ENCODE measurements at regions not wholly inside any gene's neighbourhood (a gene's known extent, or its start where the extent isn't known, plus 50 kb on each side); places are given as distances from the start of the nearest gene placed in this dataset.
A peak's percentile ranks its signal among the peaks of the same experiment; 100 is the strongest.
"Not testable (repeated sequence)": the region's sequence is repeated elsewhere in the genome, so short reads cannot be mapped to it uniquely, and the experiment has no call there.

DNA sequence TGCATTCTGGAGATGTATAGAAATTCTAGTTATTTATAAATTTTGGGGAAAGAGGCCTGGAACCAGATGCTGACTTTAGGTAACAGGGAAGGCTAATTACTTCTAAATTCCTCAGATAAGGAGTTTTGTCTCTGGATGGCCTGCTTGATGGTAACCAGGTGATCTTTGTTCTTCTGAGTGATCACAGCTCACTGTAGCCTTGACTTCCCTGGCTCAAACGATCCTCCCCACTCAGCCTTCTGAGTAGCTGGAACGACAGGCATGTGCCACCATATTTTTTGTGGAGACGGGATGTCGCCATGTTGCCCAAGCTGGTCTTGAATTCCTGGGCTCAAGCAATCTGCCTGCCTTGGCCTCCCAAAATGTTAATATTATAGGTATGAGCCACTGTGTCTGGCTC is 54.4 kb upstream of the MSH6 start:
- DNase-seq = no peak

DNA sequence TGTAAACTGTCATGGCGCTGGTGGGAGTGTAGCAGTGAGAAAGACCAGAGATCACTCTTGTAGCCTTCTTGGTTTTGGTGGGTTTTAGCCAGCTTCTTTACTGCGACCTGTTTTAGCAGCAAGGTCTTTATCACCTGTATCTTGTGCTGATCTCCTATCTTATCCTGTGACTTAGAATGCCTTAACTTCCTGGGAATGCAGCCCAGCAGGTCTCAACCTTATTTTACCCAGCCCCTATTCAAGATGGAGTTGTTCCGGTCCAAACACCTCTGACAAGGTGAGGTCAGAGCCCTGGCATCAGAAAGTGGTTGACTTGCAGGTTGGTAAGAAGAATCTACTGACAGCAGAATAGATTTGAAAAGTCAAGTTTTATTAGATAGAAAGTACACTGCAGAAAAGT is 55.0 kb upstream of the MSH6 start:
- DNase-seq = no peak

- DNase-seq = not testable (repeated sequence)
Measured at GRCh38 chr2:47726978-47727377, 56.0 kb upstream of the MSH6 start.

GRCh38 chr2:47725808-47726207 is 57.1 kb upstream of the MSH6 start:
- DNase-seq = no peak

DNA sequence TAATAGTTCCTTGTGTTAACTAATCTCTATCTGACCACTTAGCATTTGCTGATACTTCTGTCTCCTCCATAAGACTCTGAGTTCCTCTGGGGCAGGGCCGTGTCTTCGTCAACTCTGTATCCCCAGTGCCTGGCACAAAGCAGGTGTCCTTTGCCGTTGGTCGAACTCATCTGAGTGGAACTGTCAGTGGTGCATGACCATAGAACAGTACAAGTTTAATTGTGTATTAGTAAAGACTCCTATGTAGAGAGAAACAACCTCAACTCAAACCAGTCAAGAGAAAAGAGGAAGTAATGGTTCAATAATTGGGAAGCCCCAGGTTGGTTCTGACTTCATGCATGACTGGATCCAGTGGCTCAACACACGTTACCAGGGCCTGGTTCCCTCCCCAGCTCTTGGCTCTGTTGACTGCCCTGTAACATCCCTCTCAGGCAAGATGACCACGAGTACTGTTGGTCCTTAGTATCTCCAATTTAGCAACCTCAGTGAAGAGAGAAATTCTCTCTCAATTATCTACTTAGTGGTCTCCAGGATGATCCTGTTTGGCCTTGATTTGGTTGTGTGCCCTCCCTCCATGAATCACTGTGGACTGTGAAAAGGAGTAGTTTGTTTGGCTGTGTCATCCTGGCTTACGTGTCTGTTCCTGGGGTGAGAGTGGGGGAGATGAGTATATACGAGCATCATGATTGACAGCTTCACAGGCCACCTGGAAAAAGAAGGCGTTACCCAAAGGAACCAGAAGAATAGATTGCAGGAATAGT is 58.5 kb upstream of the MSH6 start:
- peak; percentile 82 for DNase-seq

DNA sequence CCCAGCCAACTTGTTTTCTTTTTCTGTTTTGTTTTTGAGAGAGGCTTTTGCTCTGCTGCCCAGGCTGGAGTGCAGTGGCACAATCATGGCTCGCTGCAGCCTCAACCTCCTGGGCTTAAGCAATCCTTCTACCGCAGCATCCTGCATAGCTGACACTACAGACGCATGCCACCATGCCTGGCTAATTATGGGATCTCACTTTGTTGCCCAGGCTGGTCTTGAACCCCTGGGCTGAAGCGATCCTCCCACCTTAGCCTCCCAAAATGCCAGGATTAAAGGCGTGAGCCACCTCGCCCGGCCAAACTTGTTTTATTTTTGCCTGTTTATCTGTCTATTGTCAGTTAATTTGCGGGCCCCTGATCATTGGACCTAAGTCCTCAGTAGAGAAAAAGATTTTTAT is 61.6 kb upstream of the MSH6 start:
- no peak for DNase-seq

DNA sequence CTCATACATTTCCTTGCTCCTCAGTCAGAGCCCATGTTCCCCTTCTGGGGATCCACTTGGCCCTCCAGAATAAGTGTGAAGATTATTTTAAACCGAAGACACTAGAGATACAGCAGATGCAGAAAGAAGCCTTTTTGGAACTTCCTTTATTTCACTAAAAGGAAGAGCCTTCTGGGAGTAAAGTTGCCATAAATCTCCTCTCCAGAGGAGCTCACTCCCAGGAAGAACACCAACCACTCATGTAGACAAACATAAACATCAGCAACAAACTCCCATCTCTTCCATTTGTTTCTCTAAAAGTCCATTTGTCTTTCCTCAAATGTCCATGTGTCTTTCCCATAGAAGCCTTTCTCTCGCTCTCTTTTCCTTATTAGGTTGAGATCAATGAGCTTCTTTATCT is 62.4 kb upstream of the MSH6 start:
- DNase-seq = no peak

DNA sequence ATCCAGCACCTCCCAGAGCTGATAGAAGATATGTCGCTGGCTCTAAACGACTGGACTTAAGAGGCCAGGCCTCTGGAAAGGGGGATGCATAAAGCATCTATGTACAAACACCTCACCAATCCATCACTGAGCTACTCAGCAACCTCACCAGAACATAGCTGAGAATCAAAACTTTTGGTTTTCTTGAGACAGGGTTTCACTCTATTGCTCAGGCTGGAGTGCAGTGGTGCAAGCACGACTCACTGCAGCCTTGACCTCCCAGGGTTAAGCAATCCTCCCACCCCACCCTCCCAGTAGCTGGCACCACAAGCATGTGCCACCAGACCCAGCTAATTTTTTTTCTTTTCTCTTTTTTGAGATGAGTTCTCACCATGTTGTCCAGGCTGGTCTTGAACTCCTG is 62.9 kb upstream of the MSH6 start:
- DNase-seq = no peak

- DNase-seq = no peak
Measured at GRCh38 chr2:47719099-47719498, 63.8 kb upstream of the MSH6 start.

DNA sequence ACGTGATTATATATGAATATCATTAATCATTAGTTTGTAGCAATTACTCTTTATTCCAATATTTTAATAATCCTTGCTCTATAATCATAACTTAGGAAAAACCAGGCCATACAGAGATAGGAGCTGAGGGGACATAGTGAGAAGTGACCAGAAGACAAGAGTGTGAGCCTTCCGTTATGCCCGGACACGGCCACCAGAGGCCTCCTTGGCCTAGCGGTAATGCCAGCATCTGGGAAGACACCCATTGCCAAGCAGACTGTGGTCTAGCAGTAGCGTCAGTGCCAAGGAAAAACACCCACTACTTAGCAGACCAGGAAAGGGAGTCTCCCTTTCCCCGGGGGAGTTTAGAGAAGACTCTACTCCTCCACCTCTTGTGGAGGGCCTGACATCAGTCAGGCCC is 66.6 kb upstream of the MSH6 start:
- DNase-seq = peak; percentile 19

DNA sequence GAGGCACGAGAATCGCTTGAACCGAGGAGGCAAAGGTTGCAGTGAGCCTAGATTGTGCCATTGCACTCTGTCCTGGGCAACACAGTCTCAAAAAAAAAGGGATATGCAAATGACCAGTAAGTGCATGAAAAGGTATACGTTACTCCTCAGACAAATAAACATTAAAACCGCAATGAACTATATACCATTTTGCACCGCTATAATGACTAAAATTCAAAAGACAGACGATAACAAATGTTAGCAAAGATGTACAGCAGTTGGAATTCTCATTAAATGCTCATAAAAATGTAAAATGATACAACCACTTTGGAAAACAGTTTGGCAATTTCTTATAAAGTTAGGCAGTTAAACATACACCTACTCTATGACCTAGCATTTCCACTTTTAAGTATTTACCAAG is 67.4 kb upstream of the MSH6 start:
- DNase-seq = no peak

GRCh38 chr2:47708801-47709499 is 74.0 kb upstream of the MSH6 start:
- DNase-seq = no peak

DNA sequence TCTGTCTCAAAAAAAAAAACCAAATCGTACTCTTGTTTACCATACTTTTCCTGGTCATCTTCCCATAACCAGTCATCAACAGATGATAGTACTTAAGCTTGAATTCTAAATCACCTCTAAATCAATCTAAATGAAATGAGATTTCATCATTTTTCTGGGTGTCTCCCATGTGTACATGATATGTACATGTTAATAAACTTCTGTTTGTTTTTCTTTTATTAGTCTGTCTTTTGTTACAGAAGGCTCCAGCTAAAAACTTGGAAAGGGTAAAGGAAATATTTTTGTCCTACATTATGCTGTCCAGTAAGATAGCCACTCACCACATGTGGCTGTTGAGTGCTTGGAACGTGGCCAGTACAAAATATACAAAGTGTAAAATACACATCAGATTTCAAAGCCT is 78.7 kb upstream of the MSH6 start:
- no peak for DNase-seq

- DNase-seq = no peak
Measured at GRCh38 chr2:47699533-47700215, 83.3 kb upstream of the MSH6 start.

GRCh38 chr2:47698436-47698972 is 84.4 kb upstream of the MSH6 start:
- DNase-seq = not testable (repeated sequence)

GRCh38 chr2:47697681-47698435 is 85.1 kb upstream of the MSH6 start:
- DNase-seq = not testable (repeated sequence)

GRCh38 chr2:47697000-47697601 is 85.8 kb upstream of the MSH6 start:
- no peak for DNase-seq

DNA sequence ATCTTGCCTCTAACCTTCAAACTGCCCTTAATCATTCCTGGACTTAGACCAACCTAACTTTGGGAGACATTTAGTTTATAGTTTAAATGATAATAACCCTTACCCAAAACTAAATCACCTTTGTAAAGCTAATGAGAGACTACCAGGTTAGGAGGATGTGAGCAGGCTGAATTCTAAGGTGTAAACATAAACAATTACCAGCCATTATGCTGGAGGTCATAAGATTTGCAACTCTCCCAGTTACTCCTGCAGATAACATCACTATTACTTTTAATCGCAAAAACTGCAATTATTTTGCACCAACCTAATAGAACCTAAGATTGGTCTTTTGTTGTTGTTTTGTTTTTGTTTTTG is 86.5 kb upstream of the MSH6 start:
- no peak for DNase-seq

DNA sequence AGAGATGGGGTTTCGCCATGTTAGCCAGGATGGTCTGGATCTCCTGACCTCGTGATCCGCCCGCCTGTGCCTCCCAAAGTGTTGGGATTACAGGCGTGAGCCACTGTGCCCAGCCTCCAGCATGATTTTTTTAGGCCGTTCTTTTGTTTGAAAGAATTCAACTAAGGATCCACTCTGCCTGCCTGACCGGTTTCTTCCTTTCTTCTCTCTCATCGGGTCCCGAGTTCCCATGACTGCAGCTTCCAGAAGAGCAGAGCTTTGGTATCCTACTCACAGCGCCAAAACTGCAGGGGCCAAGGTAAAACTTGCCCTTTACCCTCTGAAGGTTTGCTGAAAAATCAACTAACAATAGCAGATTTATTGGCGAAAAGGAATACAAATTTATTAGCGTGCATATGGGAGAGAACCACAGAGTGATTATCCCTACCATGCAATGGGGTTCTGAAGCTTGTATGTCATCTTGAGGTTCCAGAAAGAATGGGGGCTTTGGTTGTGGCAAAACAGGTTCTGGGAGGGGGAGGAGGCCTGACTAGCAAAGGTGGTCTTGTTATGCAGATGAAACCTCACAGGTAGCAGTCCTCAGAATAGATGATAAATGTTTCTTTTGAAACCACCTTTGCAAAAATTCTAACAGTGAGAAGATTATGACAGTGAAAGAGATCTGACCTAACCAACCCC is 87.0 kb upstream of the MSH6 start:
- no peak for DNase-seq

- DNase-seq = not testable (repeated sequence)
Measured at GRCh38 chr2:47694451-47694850, 88.5 kb upstream of the MSH6 start.

DNA sequence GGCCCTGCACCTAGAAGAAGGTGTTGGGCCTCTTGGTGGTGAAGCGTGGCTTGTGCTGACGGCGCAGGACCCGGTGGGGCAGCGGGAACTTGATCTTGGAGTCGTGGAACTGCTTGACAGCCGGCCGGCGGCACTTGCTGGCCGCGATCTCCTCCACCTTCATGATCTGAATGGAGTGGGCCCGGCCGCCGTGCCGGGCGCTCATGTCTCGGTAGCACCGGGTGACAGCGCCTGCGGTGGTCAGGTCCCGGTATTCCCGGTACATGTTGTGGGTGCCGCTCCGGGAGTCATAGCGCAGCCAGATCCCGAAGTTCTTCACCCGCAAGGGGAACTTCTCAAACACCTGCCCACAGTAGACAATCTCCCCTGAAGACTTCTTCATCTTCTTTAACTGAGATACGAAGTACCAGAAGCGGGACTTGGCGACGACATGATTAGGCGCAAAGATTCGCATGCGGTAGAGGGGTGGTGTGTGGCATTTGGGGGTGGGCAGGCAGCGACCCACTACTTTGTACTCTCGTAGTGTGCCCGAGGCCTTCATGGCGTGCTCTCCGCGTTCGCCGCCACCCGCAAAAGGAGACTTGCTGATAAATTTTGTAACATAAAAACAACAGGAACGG is 92.1 kb upstream of the MSH6 start:
- DNase-seq = not testable (repeated sequence)

DNA sequence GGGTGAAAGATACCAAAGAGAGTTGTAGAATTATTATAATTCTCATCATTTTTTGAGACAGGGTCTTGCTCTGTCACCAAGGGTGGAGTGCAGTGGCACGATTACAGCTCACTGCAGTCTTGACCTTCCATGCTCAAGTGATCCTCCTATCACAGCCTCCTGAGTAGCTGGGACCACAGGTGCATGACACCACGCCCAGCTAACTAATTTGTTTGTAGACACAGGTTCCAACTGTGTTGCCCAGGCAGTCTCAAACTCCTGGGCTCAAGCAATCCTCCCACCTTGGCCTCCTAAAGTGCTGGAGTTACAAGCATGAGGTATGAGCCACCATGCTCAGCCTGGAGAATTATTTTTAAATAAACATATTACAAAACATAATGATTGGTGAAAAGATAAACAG is 92.8 kb upstream of the MSH6 start:
- no peak for DNase-seq

Measured in DMS53 (cell line).